ENCODE measurements at regions not wholly inside any gene's neighbourhood (a gene's known extent, or its start where the extent isn't known, plus 50 kb on each side); places are given as distances from the start of the nearest gene placed in this dataset.

- Histone ChIP-seq H3K27ac (ENCODE audit: low read length) (no peak overlapping the region), H3K27me3 (ENCODE audit: control insufficient read depth, insufficient read depth, low read length) (no peaks in the 10 kb centered on the region), H3K4me3 (ENCODE audit: low read length) (no peak overlapping the region), H3K36me3 (ENCODE audit: control insufficient read depth, insufficient read depth, low read length) (no peaks in the 10 kb centered on the region), H3K4me1 (ENCODE audit: control insufficient read depth, insufficient read depth, low read length) (no peaks in the 10 kb centered on the region), H3K9me3 (replicated peaks; ENCODE audit: control insufficient read depth, low read depth, low read length) (no peaks in the 10 kb centered on the region)
- DNase-seq: no peak
- 80% methylated on average over 1 of the region's 2 CpGs for WGBS (ENCODE audit: insufficient coverage)
Observed at GRCh38 chr4:179116011-179116410, 1673.8 kb upstream of the AGA start.

DNA sequence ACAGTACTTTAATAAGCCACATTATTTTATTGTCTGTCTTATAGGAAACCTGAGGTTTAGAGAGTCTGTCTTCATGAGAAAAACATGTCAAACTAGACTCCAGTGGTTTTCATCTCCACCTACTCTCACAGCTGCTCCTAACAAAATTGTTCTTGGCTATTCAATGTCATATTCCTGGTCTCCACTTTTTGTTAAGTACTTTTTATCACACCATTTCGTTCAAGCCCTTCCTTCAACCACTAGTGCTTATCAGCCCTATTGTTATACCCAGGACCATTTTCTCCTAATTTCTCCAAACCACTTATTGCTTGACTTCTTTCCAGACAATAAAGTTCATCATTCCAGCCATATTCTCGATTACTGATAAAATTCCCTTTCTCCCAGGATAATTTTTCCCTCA is 1674.3 kb upstream of the AGA start:
- Histone ChIP-seq H3K27ac (ENCODE audit: low read length) (no peak overlapping the region), H3K27me3 (ENCODE audit: control insufficient read depth, insufficient read depth, low read length) (no peaks in the 10 kb centered on the region), H3K4me3 (ENCODE audit: low read length) (no peak overlapping the region), H3K36me3 (ENCODE audit: control insufficient read depth, insufficient read depth, low read length) (no peaks in the 10 kb centered on the region), H3K4me1 (ENCODE audit: control insufficient read depth, insufficient read depth, low read length) (no peaks in the 10 kb centered on the region), H3K9me3 (replicated peaks; ENCODE audit: control insufficient read depth, low read depth, low read length) (no peaks in the 10 kb centered on the region)
- WGBS (ENCODE audit: insufficient coverage): 48% methylated on average over 2 of the region's 2 CpGs
- no peak for DNase-seq

DNA sequence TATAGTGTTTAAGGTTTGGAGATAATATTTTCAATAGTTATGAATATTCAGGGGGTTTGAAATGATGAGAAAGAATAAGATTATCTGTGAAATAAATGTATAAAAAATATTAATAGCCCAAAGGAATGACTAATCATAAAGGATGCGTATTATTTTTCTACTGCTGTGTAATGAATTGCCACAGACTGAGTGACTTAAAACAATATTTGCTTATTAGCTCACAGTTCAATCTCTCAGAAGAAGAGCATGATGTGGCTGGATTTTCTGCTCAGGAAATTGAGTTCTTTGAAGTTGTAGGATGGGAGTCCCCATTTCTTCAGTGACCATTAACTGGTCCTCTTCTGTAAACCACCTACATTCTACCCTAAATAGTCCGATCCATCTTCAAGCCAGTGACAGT is 1680.8 kb upstream of the AGA start:
- 100% methylated on average over 1 of the region's 2 CpGs for WGBS (ENCODE audit: insufficient coverage)

DNA sequence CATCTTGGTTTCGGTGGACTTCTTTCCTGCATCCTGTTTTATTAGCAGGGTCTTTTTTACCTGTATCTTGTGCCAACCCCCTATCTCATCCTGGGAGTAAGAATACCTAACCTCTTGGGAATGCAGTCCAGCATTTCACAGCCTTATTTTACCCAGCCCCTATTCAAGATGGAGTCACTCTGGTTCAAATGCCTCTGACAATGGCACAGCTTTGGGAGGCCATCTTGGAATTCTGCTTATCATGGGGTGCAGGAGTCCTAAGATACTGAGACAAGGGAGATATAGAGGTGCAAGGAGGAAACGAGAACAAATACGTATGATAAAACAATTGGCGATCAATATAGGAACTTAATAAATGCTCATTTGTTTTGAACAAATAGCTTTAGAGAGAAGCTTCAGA is 1682.2 kb upstream of the AGA start:
- no peak for DNase-seq
- Histone ChIP-seq H3K4me3 (ENCODE audit: low read length) (no peak overlapping the region), H3K4me1 (ENCODE audit: control insufficient read depth, insufficient read depth, low read length) (no peaks in the 10 kb centered on the region), H3K27ac (ENCODE audit: low read length) (no peak overlapping the region), H3K9me3 (replicated peaks; ENCODE audit: control insufficient read depth, low read depth, low read length) (no peaks in the 10 kb centered on the region), H3K27me3 (ENCODE audit: control insufficient read depth, insufficient read depth, low read length) (no peaks in the 10 kb centered on the region), H3K36me3 (ENCODE audit: control insufficient read depth, insufficient read depth, low read length) (no peaks in the 10 kb centered on the region)
- WGBS (ENCODE audit: insufficient coverage): 33% methylated on average over 1 of the region's 4 CpGs

More for the DNA sequence above, 1680.8 kb upstream of the AGA start:
- Histone ChIP-seq H3K36me3 (ENCODE audit: control insufficient read depth, insufficient read depth, low read length) (no peaks in the 10 kb centered on the region), H3K27me3 (ENCODE audit: control insufficient read depth, insufficient read depth, low read length) (no peaks in the 10 kb centered on the region), H3K4me1 (ENCODE audit: control insufficient read depth, insufficient read depth, low read length) (no peaks in the 10 kb centered on the region), H3K9me3 (replicated peaks; ENCODE audit: control insufficient read depth, low read depth, low read length) (no peaks in the 10 kb centered on the region), H3K4me3 (ENCODE audit: low read length) (no peak overlapping the region), H3K27ac (ENCODE audit: low read length) (no peak overlapping the region)
- no peak for DNase-seq

- Histone ChIP-seq H3K4me3 (ENCODE audit: low read length) (no peak overlapping the region), H3K36me3 (ENCODE audit: control insufficient read depth, insufficient read depth, low read length) (no peaks in the 10 kb centered on the region), H3K27ac (ENCODE audit: low read length) (no peak overlapping the region), H3K4me1 (ENCODE audit: control insufficient read depth, insufficient read depth, low read length) (no peaks in the 10 kb centered on the region), H3K27me3 (ENCODE audit: control insufficient read depth, insufficient read depth, low read length) (no peaks in the 10 kb centered on the region), H3K9me3 (replicated peaks; ENCODE audit: control insufficient read depth, low read depth, low read length) (no peaks in the 10 kb centered on the region)
- no peak for DNase-seq
- no CpG with 5 or more reads among the region's 1 CpG for WGBS (ENCODE audit: insufficient coverage)
Observed at GRCh38 chr4:179124957-179125356, 1682.7 kb upstream of the AGA start.

DNA sequence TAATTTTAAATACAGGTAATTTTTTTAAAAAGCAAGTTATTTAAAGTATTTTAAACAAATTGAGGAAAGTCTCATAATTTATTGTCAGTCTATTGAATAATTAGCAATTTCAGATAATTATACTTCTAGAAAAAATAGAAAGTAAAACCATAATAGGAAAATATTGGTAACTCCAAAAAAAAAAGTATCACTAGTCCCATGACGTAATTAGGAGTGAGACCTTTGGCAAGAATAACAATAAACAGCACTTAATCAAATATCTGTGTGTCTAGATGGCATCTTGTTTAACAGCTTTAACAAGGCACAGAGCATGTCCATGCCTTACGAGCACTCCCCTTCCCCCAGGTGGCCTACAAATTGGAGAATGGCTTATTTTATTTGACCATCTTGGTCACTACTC is 1683.6 kb upstream of the AGA start:
- WGBS (ENCODE audit: insufficient coverage): no CpG with 5 or more reads among the region's 2 CpGs
- no peaks in the 10 kb centered on the region for H3K27me3 ChIP-seq (ENCODE audit: control insufficient read depth, insufficient read depth, low read length)
- no peak for DNase-seq

DNA sequence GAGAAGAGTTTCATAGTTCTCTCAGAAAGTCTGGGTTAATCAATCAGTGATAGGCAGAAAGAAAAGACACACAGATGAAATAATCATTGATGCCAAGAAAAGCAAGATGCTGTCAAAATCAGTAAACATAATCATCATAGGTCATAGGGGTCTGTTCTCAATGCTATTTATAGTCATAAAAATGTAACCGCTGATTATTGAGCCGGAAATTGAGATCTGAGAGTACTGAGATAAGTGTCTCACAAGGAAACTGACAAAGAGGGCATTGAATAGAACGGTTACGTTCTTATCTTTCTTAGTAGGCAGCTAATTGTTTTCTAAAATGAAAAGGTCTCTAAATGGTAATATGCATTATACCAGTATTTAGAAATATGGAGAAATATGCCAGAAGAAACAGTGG is 1686.1 kb upstream of the AGA start:
- Histone ChIP-seq H3K4me3 (ENCODE audit: low read length) (no peak overlapping the region), H3K9me3 (replicated peaks; ENCODE audit: control insufficient read depth, low read depth, low read length) (no peaks in the 10 kb centered on the region), H3K27ac (ENCODE audit: low read length) (no peak overlapping the region), H3K36me3 (ENCODE audit: control insufficient read depth, insufficient read depth, low read length) (no peaks in the 10 kb centered on the region), H3K27me3 (ENCODE audit: control insufficient read depth, insufficient read depth, low read length) (no peaks in the 10 kb centered on the region), H3K4me1 (ENCODE audit: control insufficient read depth, insufficient read depth, low read length) (no peaks in the 10 kb centered on the region)
- DNase-seq: no peak
- no CpG with 5 or more reads among the region's 4 CpGs for WGBS (ENCODE audit: insufficient coverage)

More for the DNA sequence above, 1683.6 kb upstream of the AGA start:
- Histone ChIP-seq H3K27ac (ENCODE audit: low read length) (no peak overlapping the region), H3K36me3 (ENCODE audit: control insufficient read depth, insufficient read depth, low read length) (no peaks in the 10 kb centered on the region), H3K4me1 (ENCODE audit: control insufficient read depth, insufficient read depth, low read length) (no peaks in the 10 kb centered on the region), H3K4me3 (ENCODE audit: low read length) (no peak overlapping the region), H3K9me3 (replicated peaks; ENCODE audit: control insufficient read depth, low read depth, low read length) (no peaks in the 10 kb centered on the region)

- H3K27me3 ChIP-seq (ENCODE audit: control insufficient read depth, insufficient read depth, low read length): no peaks in the 10 kb centered on the region
- DNase-seq: no peak
- 83% methylated on average over 1 of the region's 2 CpGs for WGBS (ENCODE audit: insufficient coverage)
- no peaks in the 10 kb centered on the region for H3K9me3 ChIP-seq (replicated peaks; ENCODE audit: control insufficient read depth, low read depth, low read length)
- no peaks in the 10 kb centered on the region for H3K36me3 ChIP-seq (ENCODE audit: control insufficient read depth, insufficient read depth, low read length)
- no peak overlapping the region for H3K27ac ChIP-seq (ENCODE audit: low read length)
- no peak overlapping the region for H3K4me3 ChIP-seq (ENCODE audit: low read length)
- no peaks in the 10 kb centered on the region for H3K4me1 ChIP-seq (ENCODE audit: control insufficient read depth, insufficient read depth, low read length)
Observed at GRCh38 chr4:179130122-179130714, 1688.0 kb upstream of the AGA start.

DNA sequence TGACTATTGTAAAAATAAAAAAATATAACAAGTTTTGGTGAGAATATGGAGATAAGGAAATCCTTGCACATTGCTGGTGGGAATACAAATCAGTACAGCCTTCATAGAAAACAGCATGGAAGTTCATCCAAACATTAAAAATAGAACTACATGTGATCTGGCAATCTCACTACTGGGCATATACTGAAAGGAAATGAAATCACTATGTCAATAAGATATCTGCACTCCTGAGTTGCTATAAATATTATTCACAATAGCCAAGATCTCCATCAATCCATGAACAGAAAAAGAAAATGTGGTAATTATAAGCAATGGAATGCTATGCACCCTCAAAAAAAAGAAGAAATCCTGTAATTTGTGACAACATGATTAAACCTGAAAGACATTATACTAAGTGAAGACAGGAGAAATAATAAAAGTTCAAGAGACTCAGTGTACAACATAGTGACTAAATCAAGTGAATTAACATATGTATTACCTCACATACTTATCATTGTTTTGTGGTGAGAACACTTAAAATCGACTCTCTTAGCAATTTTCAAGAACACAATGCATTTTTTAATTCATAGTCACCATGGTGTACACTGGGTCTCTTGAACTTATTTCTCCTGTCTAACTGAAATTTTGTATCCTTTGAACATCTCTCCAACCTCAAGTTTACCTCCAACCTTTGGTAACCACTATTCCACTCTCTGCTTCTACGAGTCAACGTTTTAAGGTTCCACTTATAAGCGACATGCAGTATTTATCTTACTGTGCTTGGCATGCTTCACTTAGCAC is 1703.7 kb upstream of the AGA start:
- Histone ChIP-seq H3K27me3 (ENCODE audit: control insufficient read depth, insufficient read depth, low read length) (no peaks in the 10 kb centered on the region), H3K27ac (ENCODE audit: low read length) (no peak overlapping the region), H3K4me1 (ENCODE audit: control insufficient read depth, insufficient read depth, low read length) (no peaks in the 10 kb centered on the region), H3K36me3 (ENCODE audit: control insufficient read depth, insufficient read depth, low read length) (no peaks in the 10 kb centered on the region), H3K4me3 (ENCODE audit: low read length) (no peak overlapping the region), H3K9me3 (replicated peaks; ENCODE audit: control insufficient read depth, low read depth, low read length) (no peaks in the 10 kb centered on the region)
- 56% methylated on average over 4 of the region's 4 CpGs for WGBS (ENCODE audit: insufficient coverage)
- DNase-seq: no peak

DNA sequence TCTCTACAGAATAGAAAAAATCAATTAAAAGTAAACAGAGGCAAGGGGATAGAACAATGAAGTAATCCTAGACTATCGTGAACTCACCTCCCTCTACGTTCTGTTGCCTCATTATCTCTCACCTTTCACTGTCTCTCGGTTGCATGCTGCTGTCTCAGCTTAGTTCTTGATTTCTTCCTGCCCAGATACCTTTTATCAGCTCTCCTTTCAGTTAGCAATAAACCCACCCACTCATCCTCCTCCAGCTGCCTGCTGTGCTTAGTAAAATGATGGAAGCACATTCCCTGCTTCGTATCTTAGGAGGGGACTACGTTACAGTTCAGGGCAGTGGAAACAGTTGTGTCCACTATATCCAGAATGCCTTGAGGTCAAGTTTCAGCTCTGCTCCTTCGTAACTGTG is 1709.5 kb upstream of the AGA start:
- H3K4me3 ChIP-seq (ENCODE audit: low read length): no peak overlapping the region
- no peaks in the 10 kb centered on the region for H3K4me1 ChIP-seq (ENCODE audit: control insufficient read depth, insufficient read depth, low read length)
- 53% methylated on average over 4 of the region's 6 CpGs for WGBS (ENCODE audit: insufficient coverage)
- no peak for DNase-seq
- no peak overlapping the region for H3K27ac ChIP-seq (ENCODE audit: low read length)
- H3K9me3 ChIP-seq (replicated peaks; ENCODE audit: control insufficient read depth, low read depth, low read length): no peaks in the 10 kb centered on the region
- no peaks in the 10 kb centered on the region for H3K27me3 ChIP-seq (ENCODE audit: control insufficient read depth, insufficient read depth, low read length)
- H3K36me3 ChIP-seq (ENCODE audit: control insufficient read depth, insufficient read depth, low read length): no peaks in the 10 kb centered on the region

All from muscle of leg (tissue), 3 donors.